ENCODE measurements at regions not wholly inside any gene's neighbourhood (a gene's known extent, or its start where the extent isn't known, plus 50 kb on each side); places are given as distances from the start of the nearest gene placed in this dataset.

DNA sequence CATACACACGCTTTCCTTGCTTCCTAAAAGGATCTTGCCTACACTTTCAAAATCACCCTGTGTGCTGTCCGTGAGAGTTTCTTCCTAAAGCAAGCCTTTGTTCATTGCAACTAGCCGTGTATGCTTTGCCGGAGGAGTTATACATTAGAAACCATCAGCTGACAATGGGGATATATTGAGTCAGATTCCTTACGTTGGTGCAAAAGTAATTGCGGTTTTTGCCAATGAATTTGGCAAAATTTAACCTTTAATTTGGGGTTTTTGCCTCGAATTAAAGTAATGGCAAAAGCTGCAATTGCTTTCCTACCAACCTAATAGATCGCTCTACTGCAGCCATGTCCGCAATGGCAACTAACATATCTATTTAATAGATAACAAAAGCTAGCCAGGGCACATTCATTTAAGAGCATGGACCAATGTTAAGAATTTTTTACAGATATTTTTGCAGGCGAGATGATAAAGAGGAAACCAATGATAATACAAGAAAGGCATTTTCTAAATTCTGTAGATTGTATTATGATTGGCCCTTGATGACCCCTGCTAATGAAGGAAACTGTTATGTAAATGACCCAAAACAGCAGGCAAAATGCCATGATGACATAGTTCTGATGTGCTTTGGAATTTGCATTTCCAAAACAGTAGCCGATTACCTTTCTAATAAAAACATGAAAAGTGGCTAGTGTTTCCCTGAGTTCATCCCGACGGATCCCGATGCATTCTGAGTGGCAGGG lies 184.8 kb upstream of the NRP1 start:
- no peak for DNase-seq (ENCODE audit: low spot score)
- TF ChIP-seq, protein P1, sequence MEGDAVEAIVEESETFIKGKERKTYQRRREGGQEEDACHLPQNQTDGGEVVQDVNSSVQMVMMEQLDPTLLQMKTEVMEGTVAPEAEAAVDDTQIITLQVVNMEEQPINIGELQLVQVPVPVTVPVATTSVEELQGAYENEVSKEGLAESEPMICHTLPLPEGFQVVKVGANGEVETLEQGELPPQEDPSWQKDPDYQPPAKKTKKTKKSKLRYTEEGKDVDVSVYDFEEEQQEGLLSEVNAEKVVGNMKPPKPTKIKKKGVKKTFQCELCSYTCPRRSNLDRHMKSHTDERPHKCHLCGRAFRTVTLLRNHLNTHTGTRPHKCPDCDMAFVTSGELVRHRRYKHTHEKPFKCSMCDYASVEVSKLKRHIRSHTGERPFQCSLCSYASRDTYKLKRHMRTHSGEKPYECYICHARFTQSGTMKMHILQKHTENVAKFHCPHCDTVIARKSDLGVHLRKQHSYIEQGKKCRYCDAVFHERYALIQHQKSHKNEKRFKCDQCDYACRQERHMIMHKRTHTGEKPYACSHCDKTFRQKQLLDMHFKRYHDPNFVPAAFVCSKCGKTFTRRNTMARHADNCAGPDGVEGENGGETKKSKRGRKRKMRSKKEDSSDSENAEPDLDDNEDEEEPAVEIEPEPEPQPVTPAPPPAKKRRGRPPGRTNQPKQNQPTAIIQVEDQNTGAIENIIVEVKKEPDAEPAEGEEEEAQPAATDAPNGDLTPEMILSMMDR (IDR thresholded peaks at IDR 0.05; ENCODE audit: extremely low read depth, insufficient read depth, missing control alignments) = no peak
- in situ Hi-C loops (cut with MboI; ENCODE audit: low pct_unique_long_range_greater_than_20kb, low sequenced_read_pairs, unreplicated experiment) = no loop called here

DNA sequence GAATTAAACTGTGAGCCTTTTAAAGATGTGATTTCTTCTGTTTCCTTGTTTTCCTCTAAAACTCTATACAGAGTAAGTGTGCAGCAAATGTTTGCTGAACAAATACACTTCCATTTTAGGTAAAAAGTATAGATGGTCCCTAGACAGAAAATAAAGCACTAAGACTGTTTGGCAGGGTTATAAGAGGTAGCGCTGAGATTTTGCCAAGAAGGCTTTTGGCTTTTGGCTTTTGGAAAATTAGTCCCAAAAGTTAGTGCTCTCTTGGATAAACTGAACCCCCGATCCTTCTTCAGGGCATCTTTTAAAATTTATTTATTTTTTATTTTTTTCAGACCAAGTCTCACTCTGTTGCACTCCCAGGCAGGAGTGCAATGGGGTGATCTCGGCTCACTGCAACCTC lies 175.7 kb upstream of the NRP1 start:
- no peak for DNase-seq (ENCODE audit: low spot score)
- in situ Hi-C loops (cut with MboI; ENCODE audit: low pct_unique_long_range_greater_than_20kb, low sequenced_read_pairs, unreplicated experiment) = no loop called here
- TF ChIP-seq, protein P1 (IDR thresholded peaks at IDR 0.05; ENCODE audit: extremely low read depth, insufficient read depth, missing control alignments) = no peak

DNA sequence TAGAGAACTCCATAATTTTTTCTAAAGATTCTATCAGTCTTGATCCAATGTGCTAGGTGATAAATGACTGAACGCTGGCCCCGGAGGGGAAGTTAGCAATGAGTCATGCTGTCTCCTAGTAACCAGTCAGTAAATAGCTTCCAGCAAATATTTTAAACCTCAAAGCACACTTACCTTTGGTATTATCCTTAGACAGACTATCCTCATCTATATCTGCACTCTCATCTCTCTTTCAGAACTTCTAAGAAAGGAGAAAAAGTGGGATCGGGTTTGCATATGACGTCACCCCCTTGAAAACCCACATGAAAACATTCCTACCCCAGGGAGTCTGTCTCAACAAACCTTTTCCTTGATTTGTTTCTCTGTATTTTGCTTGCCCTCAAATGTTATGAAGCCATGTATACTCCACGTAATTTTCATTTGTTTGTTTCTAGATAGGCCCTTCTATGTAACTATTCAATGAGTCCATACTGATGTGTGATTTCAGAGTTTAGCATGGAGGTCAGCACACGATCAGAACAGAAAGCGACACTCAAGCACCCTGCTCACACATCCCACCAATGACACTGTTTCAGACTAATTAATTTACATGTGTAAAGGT lies 174.9 kb upstream of the NRP1 start:
- in situ Hi-C loops (cut with MboI; ENCODE audit: low pct_unique_long_range_greater_than_20kb, low sequenced_read_pairs, unreplicated experiment) = no loop called here
- peak; percentile 57 for DNase-seq (ENCODE audit: low spot score)
- TF ChIP-seq, protein P1 (IDR thresholded peaks at IDR 0.05; ENCODE audit: extremely low read depth, insufficient read depth, missing control alignments) = no peak

DNA sequence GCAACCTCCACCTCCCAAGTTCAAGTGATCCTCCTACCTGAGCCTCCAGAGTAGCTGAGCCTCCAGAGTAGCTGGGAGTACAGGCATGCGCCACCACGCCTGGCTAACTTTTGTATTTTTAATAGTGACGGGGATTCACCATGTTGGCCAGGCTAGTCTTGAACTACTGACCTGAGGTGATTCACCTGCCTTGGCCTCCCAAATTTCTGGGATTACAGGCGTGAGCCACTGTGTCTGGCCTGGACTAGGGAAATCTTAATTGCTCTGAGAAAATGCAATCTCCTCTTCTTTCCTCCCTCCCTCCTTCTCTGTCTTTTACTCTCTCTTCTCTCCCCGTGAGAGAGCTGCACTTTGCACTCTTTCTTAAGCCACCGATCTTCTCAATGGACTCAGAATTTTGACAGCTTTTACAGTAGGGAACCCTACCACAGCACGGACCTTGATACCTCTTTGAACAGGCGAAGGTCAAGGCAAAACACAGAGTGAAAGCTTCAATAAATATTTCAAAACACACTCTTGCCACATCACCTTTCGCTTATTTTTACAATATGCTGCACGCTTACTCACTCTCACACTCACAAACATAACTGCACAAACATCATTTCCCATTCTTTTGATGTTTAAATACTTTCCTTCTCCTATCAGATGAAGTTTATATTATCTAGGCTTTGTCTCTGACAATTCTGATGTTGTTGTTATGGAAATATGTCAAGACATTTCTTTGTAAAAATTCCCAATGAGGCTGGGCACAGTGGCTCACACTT lies 173.4 kb upstream of the NRP1 start:
- in situ Hi-C loops (cut with MboI; ENCODE audit: low pct_unique_long_range_greater_than_20kb, low sequenced_read_pairs, unreplicated experiment) = no loop called here
- TF ChIP-seq, protein P1 (IDR thresholded peaks at IDR 0.05; ENCODE audit: extremely low read depth, insufficient read depth, missing control alignments) = no peak
- no peak for DNase-seq (ENCODE audit: low spot score)

DNA sequence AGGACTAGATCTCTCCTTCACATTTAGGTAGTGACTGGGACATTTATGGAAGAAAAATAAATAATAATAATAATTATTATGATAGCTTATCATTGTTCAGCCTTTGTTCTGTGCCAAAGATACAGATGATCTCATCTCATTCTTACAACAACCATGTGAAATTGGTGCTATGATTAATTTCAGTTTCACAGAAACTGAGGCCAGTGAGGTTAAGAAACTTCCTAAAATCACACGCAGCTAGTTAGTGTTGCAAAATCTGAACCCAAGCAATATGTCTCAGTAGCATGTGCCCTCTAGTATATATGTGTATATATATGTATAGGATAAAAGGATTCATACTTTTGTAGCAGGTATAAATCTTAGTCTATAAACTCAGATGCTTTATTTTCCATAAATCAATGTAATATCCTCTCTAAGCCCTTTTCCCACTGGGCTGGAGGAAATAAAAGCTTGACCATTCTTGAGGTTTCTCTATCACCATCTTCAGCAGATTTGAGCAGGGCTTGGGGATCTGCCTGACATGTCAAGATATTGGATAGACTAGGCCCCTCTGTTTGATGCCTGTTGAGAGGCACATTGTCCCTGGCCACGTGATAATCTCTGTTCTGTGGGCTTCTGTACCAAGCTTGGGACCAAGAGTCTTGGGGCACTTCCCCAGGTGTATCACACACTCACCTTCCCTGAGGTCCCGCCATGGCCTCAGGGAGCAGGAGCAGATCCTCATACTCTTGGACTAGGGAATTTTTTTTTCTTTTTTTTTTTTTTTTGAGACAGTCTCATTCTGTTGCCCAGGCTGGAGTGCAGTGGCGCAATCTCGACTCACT lies 172.6 kb upstream of the NRP1 start:
- TF ChIP-seq, protein P1 (IDR thresholded peaks at IDR 0.05; ENCODE audit: extremely low read depth, insufficient read depth, missing control alignments) = no peak
- in situ Hi-C loops (cut with MboI; ENCODE audit: low pct_unique_long_range_greater_than_20kb, low sequenced_read_pairs, unreplicated experiment) = no loop called here
- no peak for DNase-seq (ENCODE audit: low spot score)

DNA sequence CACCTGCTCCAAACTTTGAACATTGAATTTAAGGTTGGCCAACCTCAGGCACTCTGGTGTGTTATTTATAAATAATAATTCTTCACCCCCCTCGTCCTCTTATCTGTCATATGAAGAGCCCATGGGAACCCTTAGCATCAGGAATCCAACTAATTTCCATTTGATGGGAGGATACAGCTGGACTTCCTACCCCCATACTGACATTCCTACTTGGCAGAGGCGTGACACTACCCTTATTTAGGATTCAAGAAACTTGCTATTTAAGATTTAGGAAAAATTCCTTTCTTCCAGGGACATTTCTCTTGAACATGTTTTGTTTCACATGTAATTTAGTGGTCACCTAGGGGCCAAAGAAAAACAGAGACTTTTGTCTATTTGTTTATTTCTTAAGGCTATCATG lies 171.9 kb upstream of the NRP1 start:
- in situ Hi-C loops (cut with MboI; ENCODE audit: low pct_unique_long_range_greater_than_20kb, low sequenced_read_pairs, unreplicated experiment) = no loop called here
- no peak for DNase-seq (ENCODE audit: low spot score)
- TF ChIP-seq, protein P1 (IDR thresholded peaks at IDR 0.05; ENCODE audit: extremely low read depth, insufficient read depth, missing control alignments) = no peak
